Bronchial epithelial cell (primary cell): ENCODE measurements at regions not wholly inside any gene's neighbourhood (a gene's known extent, or its start where the extent isn't known, plus 50 kb on each side); places are given as distances from the start of the nearest gene placed in this dataset.
A peak's percentile ranks its signal among the peaks of the same experiment; 100 is the strongest.

ENCODE experiments used
- DNase-seq: peaks from one replicate; pipeline ENCODE4 v3.0.0-alpha.2; 2010; ENCODE audit warnings: low read depth
- FAIRE-seq: peaks from 2 replicates; lab custom pipeline; 2011; peaks lifted over from hg19 to GRCh38; lab: Jason Lieb, UNC
- H3K27me3 ChIP-seq: 2 replicates; pipeline ENCODE4 v1.5.1; 2011; ENCODE audit warnings: low read length; ENCODE audit not compliant: control insufficient read depth, insufficient read depth
- H3K36me3 ChIP-seq: 2 replicates; pipeline ENCODE4 v1.5.1; 2011; ENCODE audit warnings: low read length; ENCODE audit not compliant: control insufficient read depth, insufficient read depth
- H3K4me3 ChIP-seq: 2 replicates; pipeline ENCODE4 v1.5.1; 2011; ENCODE audit warnings: mild to moderate bottlenecking, low read depth, low read length, control low read depth
- CTCF ChIP-seq: IDR thresholded peaks from 2 replicates; pipeline ENCODE4 v1.5.1; 2011; ENCODE audit warnings: mild to moderate bottlenecking, moderate library complexity, low read length, control low read depth, inconsistent platforms; ENCODE audit not compliant: insufficient read depth, severe bottlenecking

GRCh38 chr2:172354347-172354746, 73.0 kb upstream of the ITGA6 start:
- H3K36me3 ChIP-seq, result no peaks in the 10 kb centered on the region
- FAIRE-seq, result peak; percentile 83
- no peak for DNase-seq
- no peak for TF ChIP-seq CTCF
- no peak overlapping the region for H3K4me3 ChIP-seq
- no peaks in the 10 kb centered on the region for H3K27me3 ChIP-seq

- TF ChIP-seq CTCF, result no peak
- H3K27me3 ChIP-seq, result no peaks in the 10 kb centered on the region
- H3K4me3 ChIP-seq, result no peak overlapping the region
- FAIRE-seq (no peak), DNase-seq (no peak)
- no peaks in the 10 kb centered on the region for H3K36me3 ChIP-seq
These were observed 69.9 kb upstream of the ITGA6 start for GRCh38 chr2:172357442-172357841.

GRCh38 chr2:172358691-172359556, 68.5 kb upstream of the ITGA6 start:
- FAIRE-seq, result no peak
- Histone ChIP-seq H3K27me3 (no peaks in the 10 kb centered on the region), H3K4me3 (no peak overlapping the region), H3K36me3 (no peaks in the 10 kb centered on the region)
- DNase-seq, result no peak
- TF ChIP-seq CTCF, result no peak

GRCh38 chr2:172361360-172361759, 66.0 kb upstream of the ITGA6 start:
- FAIRE-seq, result no peak
- Histone ChIP-seq H3K27me3 (no peaks in the 10 kb centered on the region), H3K4me3 (no peak overlapping the region), H3K36me3 (no peaks in the 10 kb centered on the region)
- no peak for TF ChIP-seq CTCF
- DNase-seq, result no peak

GRCh38 chr2:172361840-172362239, 65.5 kb upstream of the ITGA6 start:
- Histone ChIP-seq H3K27me3 (no peaks in the 10 kb centered on the region), H3K36me3 (no peaks in the 10 kb centered on the region), H3K4me3 (no peak overlapping the region)
- DNase-seq (no peak), FAIRE-seq (no peak)
- TF ChIP-seq CTCF, result no peak
